Suprapubic skin (tissue), 4 donors: ENCODE measurements at regions not wholly inside any gene's neighbourhood (a gene's known extent, or its start where the extent isn't known, plus 50 kb on each side); places are given as distances from the start of the nearest gene placed in this dataset.

Experiments used
- EP300 ChIP-seq: sonication (generic); formaldehyde crosslinking; IDR thresholded peaks from one replicate; pipeline ENCODE4 v1.6.1; 2017; ENCODE audit warnings: antibody characterized with exemption
- POLR2A ChIP-seq, 2 donors: fragments of 450-650 bp; IDR thresholded peaks; one replicate each; pipeline ENCODE4 v1.6.1; 2017; ENCODE audit warnings: antibody characterized with exemption in 2 of 2, mild to moderate bottlenecking in 2 of 2, moderate library complexity in 2 of 2
- POLR2AphosphoS5 ChIP-seq, 3 donors: sonication (generic); formaldehyde crosslinking; IDR thresholded peaks; one replicate each; pipeline ENCODE4 v1.6.1; 2017; ENCODE audit warnings: antibody characterized with exemption in 3 of 3
- TF ChIP-seq, protein P1 (sequence below), 2 donors: fragments of 200-600 bp in 1 of 2; fragments of 450-650 bp in 1 of 2; sonication (generic) in 1 of 2; IDR thresholded peaks; one replicate each; pipeline ENCODE4 v1.5.1; 2016 to 2019; ENCODE audit warnings: antibody characterized with exemption in 2 of 2, mild to moderate bottlenecking in 1 of 2, moderate library complexity in 1 of 2

GRCh38 chr1:30028939-30029338 lies 694.4 kb downstream of the MATN1 start:
- TF ChIP-seq, protein P1, sequence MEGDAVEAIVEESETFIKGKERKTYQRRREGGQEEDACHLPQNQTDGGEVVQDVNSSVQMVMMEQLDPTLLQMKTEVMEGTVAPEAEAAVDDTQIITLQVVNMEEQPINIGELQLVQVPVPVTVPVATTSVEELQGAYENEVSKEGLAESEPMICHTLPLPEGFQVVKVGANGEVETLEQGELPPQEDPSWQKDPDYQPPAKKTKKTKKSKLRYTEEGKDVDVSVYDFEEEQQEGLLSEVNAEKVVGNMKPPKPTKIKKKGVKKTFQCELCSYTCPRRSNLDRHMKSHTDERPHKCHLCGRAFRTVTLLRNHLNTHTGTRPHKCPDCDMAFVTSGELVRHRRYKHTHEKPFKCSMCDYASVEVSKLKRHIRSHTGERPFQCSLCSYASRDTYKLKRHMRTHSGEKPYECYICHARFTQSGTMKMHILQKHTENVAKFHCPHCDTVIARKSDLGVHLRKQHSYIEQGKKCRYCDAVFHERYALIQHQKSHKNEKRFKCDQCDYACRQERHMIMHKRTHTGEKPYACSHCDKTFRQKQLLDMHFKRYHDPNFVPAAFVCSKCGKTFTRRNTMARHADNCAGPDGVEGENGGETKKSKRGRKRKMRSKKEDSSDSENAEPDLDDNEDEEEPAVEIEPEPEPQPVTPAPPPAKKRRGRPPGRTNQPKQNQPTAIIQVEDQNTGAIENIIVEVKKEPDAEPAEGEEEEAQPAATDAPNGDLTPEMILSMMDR (IDR thresholded peaks at IDR 0.05): no peak
- no peak for TF ChIP-seq POLR2AphosphoS5 (IDR thresholded peaks at IDR 0.05)
- TF ChIP-seq POLR2A (IDR thresholded peaks at IDR 0.05): no peak
- TF ChIP-seq EP300: no peak
